ENCODE measurements at regions not wholly inside any gene's neighbourhood (a gene's known extent, or its start where the extent isn't known, plus 50 kb on each side); places are given as distances from the start of the nearest gene placed in this dataset.

DNA sequence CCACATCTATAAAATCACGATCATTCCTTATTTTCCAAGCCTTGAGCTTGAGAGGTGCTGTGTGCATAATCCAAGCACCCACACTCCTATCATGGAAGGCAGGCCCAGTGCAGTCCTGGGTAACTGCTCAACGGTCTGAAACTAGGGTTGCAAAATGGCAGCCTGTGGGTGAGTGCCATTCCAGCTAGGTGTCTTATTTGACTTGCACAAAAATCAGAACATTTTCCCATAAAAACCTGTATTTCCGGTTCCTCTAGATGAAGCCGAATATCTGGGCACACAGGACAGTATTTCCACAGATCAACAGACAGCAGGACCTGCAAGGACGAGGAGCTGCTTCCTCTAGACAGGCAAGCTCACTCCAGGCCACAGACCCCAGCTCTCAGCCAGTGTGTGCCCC lies 588.8 kb downstream of the BNC2 start:
- intact Hi-C loops (cut with DNase I; ENCODE audit: low total_unique reads): no loop called here
- Histone ChIP-seq H3K27ac (no peak overlapping the region), H3K4me3 (no peak overlapping the region), H3K27me3 (no peaks in the 10 kb centered on the region), H3K9me3 (no peaks in the 10 kb centered on the region), H3K4me1 (no peaks in the 10 kb centered on the region), H3K36me3 (no peaks in the 10 kb centered on the region)
- DNase-seq: no peak
- no peak for TF ChIP-seq POLR2A (IDR thresholded peaks at IDR 0.05)
- TF ChIP-seq, protein P1, sequence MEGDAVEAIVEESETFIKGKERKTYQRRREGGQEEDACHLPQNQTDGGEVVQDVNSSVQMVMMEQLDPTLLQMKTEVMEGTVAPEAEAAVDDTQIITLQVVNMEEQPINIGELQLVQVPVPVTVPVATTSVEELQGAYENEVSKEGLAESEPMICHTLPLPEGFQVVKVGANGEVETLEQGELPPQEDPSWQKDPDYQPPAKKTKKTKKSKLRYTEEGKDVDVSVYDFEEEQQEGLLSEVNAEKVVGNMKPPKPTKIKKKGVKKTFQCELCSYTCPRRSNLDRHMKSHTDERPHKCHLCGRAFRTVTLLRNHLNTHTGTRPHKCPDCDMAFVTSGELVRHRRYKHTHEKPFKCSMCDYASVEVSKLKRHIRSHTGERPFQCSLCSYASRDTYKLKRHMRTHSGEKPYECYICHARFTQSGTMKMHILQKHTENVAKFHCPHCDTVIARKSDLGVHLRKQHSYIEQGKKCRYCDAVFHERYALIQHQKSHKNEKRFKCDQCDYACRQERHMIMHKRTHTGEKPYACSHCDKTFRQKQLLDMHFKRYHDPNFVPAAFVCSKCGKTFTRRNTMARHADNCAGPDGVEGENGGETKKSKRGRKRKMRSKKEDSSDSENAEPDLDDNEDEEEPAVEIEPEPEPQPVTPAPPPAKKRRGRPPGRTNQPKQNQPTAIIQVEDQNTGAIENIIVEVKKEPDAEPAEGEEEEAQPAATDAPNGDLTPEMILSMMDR (IDR thresholded peaks at IDR 0.05): no peak

DNA sequence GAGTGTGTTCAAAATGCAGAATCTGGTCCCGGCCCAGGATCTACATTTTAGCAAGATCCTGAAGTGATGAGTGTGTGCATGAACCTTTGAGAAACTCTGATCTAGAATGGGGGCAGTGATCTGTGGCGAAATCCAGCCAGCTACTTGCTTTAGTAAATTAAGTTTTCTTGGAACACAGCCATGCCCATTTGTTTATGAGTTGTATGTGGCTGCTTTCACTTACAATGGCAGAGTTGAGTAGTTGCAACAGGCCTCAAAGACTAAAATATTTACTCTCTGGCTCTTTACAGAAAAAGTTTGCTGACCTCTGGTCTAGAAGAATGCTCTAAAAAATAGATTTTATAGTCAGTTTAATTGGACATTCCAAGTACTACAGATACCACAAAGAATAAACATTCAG lies 588.3 kb downstream of the BNC2 start:
- no peaks in the 10 kb centered on the region for H3K9me3 ChIP-seq
- TF ChIP-seq POLR2A (IDR thresholded peaks at IDR 0.05): no peak
- TF ChIP-seq, protein P1 (IDR thresholded peaks at IDR 0.05): no peak
- no peak for DNase-seq
- intact Hi-C loops (cut with DNase I; ENCODE audit: low total_unique reads): no loop called here
- H3K4me3 ChIP-seq: no peak overlapping the region
- no peaks in the 10 kb centered on the region for H3K4me1 ChIP-seq
- no peaks in the 10 kb centered on the region for H3K36me3 ChIP-seq
- no peaks in the 10 kb centered on the region for H3K27me3 ChIP-seq
- no peak overlapping the region for H3K27ac ChIP-seq

DNA sequence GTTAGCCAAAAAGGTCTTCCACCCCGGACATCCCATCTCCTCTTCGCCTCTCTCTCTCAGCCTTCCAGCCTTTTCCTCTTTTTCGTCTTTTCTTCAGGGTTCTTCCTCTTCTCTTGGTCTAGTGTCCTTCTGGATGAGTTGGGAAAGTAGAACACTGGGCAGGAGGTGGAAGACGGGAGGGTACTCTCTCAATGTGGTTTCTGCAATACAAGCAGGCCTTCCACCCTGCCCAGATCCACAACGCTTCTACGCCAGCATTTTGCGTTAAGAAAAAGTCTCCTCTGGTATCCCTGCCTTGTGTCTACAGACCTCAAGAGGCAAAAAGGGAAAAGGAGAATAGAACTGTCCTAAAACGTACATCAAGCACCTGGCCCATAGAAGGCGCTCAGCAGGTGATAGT lies 587.8 kb downstream of the BNC2 start:
- Histone ChIP-seq H3K4me3 (no peak overlapping the region), H3K9me3 (no peaks in the 10 kb centered on the region), H3K27me3 (no peaks in the 10 kb centered on the region), H3K4me1 (no peaks in the 10 kb centered on the region), H3K36me3 (no peaks in the 10 kb centered on the region), H3K27ac (no peak overlapping the region)
- intact Hi-C loops (cut with DNase I; ENCODE audit: low total_unique reads): no loop called here
- no peak for DNase-seq
- TF ChIP-seq POLR2A (IDR thresholded peaks at IDR 0.05): no peak
- TF ChIP-seq, protein P1 (IDR thresholded peaks at IDR 0.05): no peak

DNA sequence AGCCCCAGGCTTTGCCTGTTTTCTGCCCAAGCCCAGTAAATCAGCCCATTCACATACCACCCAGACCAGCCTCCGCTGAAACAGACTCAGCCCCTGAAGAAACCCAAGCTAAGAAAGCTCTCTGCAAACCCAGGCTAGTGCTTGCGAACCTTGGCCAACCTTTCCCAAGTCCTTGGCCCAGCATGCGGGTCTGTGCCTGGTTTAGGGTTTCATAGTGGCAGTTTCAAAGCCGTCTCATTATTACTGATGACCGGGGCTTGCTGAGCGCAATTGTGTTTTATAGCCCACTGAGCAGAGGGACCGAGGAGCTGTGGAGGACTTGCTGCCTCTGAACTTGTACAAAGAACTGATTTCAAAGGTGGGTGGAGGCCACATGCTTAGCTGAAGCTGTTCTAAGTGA lies 584.3 kb downstream of the BNC2 start:
- no peak overlapping the region for H3K27ac ChIP-seq
- no peaks in the 10 kb centered on the region for H3K4me1 ChIP-seq
- no peak for TF ChIP-seq POLR2A (IDR thresholded peaks at IDR 0.05)
- TF ChIP-seq, protein P1 (IDR thresholded peaks at IDR 0.05): no peak
- no peaks in the 10 kb centered on the region for H3K9me3 ChIP-seq
- no peak for DNase-seq
- intact Hi-C loops (cut with DNase I; ENCODE audit: low total_unique reads): no loop called here
- no peaks in the 10 kb centered on the region for H3K36me3 ChIP-seq
- H3K4me3 ChIP-seq: no peak overlapping the region
- no peaks in the 10 kb centered on the region for H3K27me3 ChIP-seq

DNA sequence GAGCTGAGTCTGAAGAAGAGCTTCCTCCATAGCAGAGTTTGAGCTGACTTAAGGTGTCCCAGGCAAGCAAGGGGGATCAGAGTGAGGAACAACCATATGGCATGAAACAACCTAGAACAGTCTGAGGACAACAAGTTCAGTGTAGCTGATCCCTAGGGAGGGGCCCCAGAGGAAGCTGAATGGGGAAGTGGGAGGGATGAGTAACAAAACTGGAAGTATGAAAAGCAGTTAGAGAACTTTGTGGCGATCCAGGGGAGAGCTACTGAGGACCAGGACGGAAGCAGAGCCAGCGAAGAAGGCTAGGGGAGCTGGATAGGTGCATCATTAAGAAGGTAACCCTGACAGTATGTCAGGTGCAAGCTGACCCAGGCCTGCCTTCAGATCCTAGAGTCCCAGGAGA lies 580.8 kb downstream of the BNC2 start:
- H3K27ac ChIP-seq: no peak overlapping the region
- intact Hi-C loops (cut with DNase I; ENCODE audit: low total_unique reads): no loop called here
- no peaks in the 10 kb centered on the region for H3K4me1 ChIP-seq
- H3K36me3 ChIP-seq: no peaks in the 10 kb centered on the region
- H3K27me3 ChIP-seq: no peaks in the 10 kb centered on the region
- TF ChIP-seq POLR2A (IDR thresholded peaks at IDR 0.05): no peak
- TF ChIP-seq, protein P1 (IDR thresholded peaks at IDR 0.05): no peak
- H3K9me3 ChIP-seq: no peaks in the 10 kb centered on the region
- DNase-seq: no peak
- H3K4me3 ChIP-seq: no peak overlapping the region
